HG03066 (cell line): ENCODE measurements at regions not wholly inside any gene's neighbourhood (a gene's known extent, or its start where the extent isn't known, plus 50 kb on each side); places are given as distances from the start of the nearest gene placed in this dataset.
"Not testable (repeated sequence)": the region's sequence is repeated elsewhere in the genome, so short reads cannot be mapped to it uniquely, and the experiment has no call there.

Experiments
- ATAC-seq: cut with Tn5 transposase; IDR thresholded peaks from one replicate; pipeline ENCODE4 v1.9.1; 2021; ENCODE audit warnings: low read depth; ENCODE audit not compliant: unreplicated experiment

- no peak for ATAC-seq
Observed at GRCh38 chr15:79492065-79492464, 59.9 kb downstream of the MINAR1 start.

- ATAC-seq: no peak
Observed at GRCh38 chr15:79494384-79494909, 62.3 kb downstream of the MINAR1 start.

GRCh38 chr15:79494963-79495755 lies 63.0 kb downstream of the MINAR1 start:
- no peak for ATAC-seq

GRCh38 chr15:79495775-79496174 lies 63.6 kb downstream of the MINAR1 start:
- ATAC-seq: no peak

- no peak for ATAC-seq
Observed at GRCh38 chr15:79496838-79497237, 64.7 kb downstream of the MINAR1 start.

GRCh38 chr15:79501086-79501485 lies 69.0 kb downstream of the MINAR1 start:
- no peak for ATAC-seq

GRCh38 chr15:79505956-79506355 lies 73.8 kb downstream of the MINAR1 start:
- ATAC-seq: no peak

- not testable (repeated sequence) for ATAC-seq
Observed at GRCh38 chr15:79512844-79513243, 80.7 kb downstream of the MINAR1 start.

- no peak for ATAC-seq
Observed at GRCh38 chr15:79513417-79513816, 81.3 kb downstream of the MINAR1 start.

GRCh38 chr15:79513940-79514339 lies 81.8 kb downstream of the MINAR1 start:
- ATAC-seq: no peak

- ATAC-seq: no peak
Observed at GRCh38 chr15:79515300-79516027, 83.3 kb downstream of the MINAR1 start.

- no peak for ATAC-seq
Observed at GRCh38 chr15:79516155-79516554, 84.0 kb downstream of the MINAR1 start.

GRCh38 chr15:79516646-79517045 lies 84.5 kb downstream of the MINAR1 start:
- no peak for ATAC-seq

GRCh38 chr15:79519628-79520027 lies 87.5 kb downstream of the MINAR1 start:
- no peak for ATAC-seq

GRCh38 chr15:79520654-79521053 lies 88.5 kb downstream of the MINAR1 start:
- no peak for ATAC-seq

GRCh38 chr15:79522656-79523055 lies 90.5 kb downstream of the MINAR1 start:
- ATAC-seq: no peak

GRCh38 chr15:79523266-79523665 lies 91.1 kb downstream of the MINAR1 start:
- ATAC-seq: no peak

- ATAC-seq: no peak
Observed at GRCh38 chr15:79524531-79524930, 92.4 kb downstream of the MINAR1 start.

- no peak for ATAC-seq
Observed at GRCh38 chr15:79526376-79526775, 94.2 kb downstream of the MINAR1 start.

- ATAC-seq: no peak
Observed at GRCh38 chr15:79527821-79528220, 95.7 kb downstream of the MINAR1 start.

GRCh38 chr15:79529157-79529785 lies 97.1 kb downstream of the MINAR1 start:
- no peak for ATAC-seq
